Thymus (tissue), 11 donors: ENCODE measurements at regions not wholly inside any gene's neighbourhood (a gene's known extent, or its start where the extent isn't known, plus 50 kb on each side); places are given as distances from the start of the nearest gene placed in this dataset.

ENCODE experiments used
- DNase-seq, 9 donors: peaks; one replicate each; pipeline ENCODE4 v3.0.0-alpha.2; 2013; ENCODE audit warnings: low spot score in 9 of 9, low read depth in 6 of 9, missing footprints in 1 of 9
- H3K27ac ChIP-seq, 2 donors: one replicate each; pipeline ENCODE4 v1.5.1; 2013; ENCODE audit warnings: control low read depth in 1 of 2, low read depth in 1 of 2, low read length in 1 of 2, mild to moderate bottlenecking in 1 of 2, moderate library complexity in 1 of 2
- H3K27me3 ChIP-seq, 2 donors: one replicate each; pipeline ENCODE4 v1.5.1; 2013; ENCODE audit warnings: low read length in 1 of 2; ENCODE audit not compliant: control insufficient read depth in 2 of 2, insufficient read depth in 1 of 2
- H3K36me3 ChIP-seq, 2 donors: one replicate each; pipeline ENCODE4 v1.5.1; 2013; ENCODE audit warnings: low read length in 1 of 2, mild to moderate bottlenecking in 1 of 2, moderate library complexity in 1 of 2; ENCODE audit not compliant: control insufficient read depth in 2 of 2, insufficient read depth in 2 of 2
- H3K4me1 ChIP-seq, 2 donors: one replicate each; pipeline ENCODE4 v1.5.1; 2013; ENCODE audit warnings: low read length in 2 of 2; ENCODE audit not compliant: control insufficient read depth in 2 of 2, insufficient read depth in 2 of 2
- H3K4me3 ChIP-seq, 2 donors: one replicate each; pipeline ENCODE4 v1.5.1; 2013; ENCODE audit warnings: low read length in 2 of 2, control low read depth in 1 of 2, mild to moderate bottlenecking in 1 of 2
- H3K9me3 ChIP-seq, 2 donors: one replicate each; pipeline ENCODE4 v1.5.1; 2013; ENCODE audit warnings: low read length in 1 of 2, mild to moderate bottlenecking in 1 of 2; ENCODE audit not compliant: control insufficient read depth in 2 of 2, insufficient read depth in 1 of 2
- WGBS: extraction: QIAGEN DNeasy Blood & Tissue Kit; methylation state at CpG from one replicate; pipeline ENCODE4 v1.1.7; 2013; 5-methylcytosine and 5-hydroxymethylcytosine counted together
- donor health status: healthy.

- 95% methylated on average over 5 of the region's 5 CpGs for WGBS
- H3K36me3 ChIP-seq: no peaks in the 10 kb centered on the region
- no peaks in the 10 kb centered on the region for H3K27me3 ChIP-seq
- no peak for DNase-seq
- no peak overlapping the region for H3K27ac ChIP-seq
- H3K9me3 ChIP-seq: no peaks in the 10 kb centered on the region
- H3K4me3 ChIP-seq: no peak overlapping the region
- no peaks in the 10 kb centered on the region for H3K4me1 ChIP-seq
These were observed 168.8 kb upstream of the SMAD3 start for GRCh38 chr15:66896611-66897010.

GRCh38 chr15:66897416-66897815 lies 168.0 kb upstream of the SMAD3 start:
- WGBS: 91% methylated on average over 4 of the region's 4 CpGs
- no peaks in the 10 kb centered on the region for H3K36me3 ChIP-seq

DNA sequence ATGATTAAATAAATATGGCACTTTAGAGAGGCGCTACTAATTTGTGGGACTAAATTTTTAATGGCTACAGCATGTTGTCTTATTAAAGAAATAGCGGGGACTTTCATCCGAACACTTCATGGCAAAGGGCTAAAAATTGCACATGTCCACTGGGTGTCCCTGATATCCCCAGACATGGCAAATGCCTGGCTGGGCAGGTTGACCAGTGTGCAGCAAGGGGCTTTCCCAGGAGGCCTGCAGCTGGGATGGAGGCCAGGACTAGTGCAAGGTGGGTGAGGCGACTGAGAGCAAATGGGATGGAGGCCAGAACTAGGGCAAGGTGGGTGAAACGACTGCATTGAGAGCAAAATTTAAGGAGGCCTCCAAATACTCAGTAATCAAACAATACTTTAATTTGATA lies 167.4 kb upstream of the SMAD3 start:
- no peaks in the 10 kb centered on the region for H3K9me3 ChIP-seq
- no peak overlapping the region for H3K4me3 ChIP-seq
- H3K27ac ChIP-seq: no peak overlapping the region
- DNase-seq: no peak
- no peaks in the 10 kb centered on the region for H3K27me3 ChIP-seq
- H3K36me3 ChIP-seq: no peaks in the 10 kb centered on the region
- 96% methylated on average over 5 of the region's 5 CpGs for WGBS
- H3K4me1 ChIP-seq: no peaks in the 10 kb centered on the region

More at GRCh38 chr15:66897416-66897815, 168.0 kb upstream of the SMAD3 start:
- H3K4me3 ChIP-seq: no peak overlapping the region
- H3K27me3 ChIP-seq: no peaks in the 10 kb centered on the region
- H3K4me1 ChIP-seq: no peaks in the 10 kb centered on the region
- H3K27ac ChIP-seq: no peak overlapping the region
- no peak for DNase-seq
- H3K9me3 ChIP-seq: no peaks in the 10 kb centered on the region

DNA sequence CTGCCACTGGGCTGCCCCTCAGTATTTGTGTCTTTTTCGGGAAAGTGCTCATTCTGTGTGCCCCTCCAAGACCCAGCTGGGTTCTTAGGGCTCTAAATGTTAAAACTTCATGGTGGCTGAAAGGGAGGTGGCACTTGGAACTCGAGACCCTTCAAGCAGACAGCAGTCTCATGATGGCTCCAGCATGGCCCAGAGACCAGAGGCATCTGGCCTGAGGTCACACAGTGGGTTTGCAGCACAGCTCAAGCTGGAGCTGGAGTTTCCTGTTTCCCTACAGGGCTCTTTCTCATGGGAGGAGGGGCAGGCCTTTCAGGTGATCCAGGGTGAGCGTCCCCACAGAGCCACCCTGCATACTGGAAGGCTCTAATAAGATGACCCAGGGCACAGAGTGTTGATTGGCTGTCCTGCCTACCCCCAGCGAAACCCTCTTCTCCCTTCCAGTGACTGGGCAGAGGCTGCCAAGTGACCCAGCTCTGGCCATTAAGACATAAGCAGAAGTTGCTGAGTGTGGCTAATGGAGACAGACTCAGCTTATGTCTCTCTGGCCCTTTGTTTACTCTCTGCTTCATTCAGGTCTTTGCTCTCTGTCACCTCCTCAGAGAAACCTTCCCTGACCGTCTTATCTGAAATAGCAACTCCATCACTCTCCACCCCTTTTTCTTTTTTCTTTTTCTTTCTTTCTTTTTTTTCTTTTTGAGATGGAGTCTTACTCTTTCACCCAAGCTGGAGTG lies 166.6 kb upstream of the SMAD3 start:
- no peak overlapping the region for H3K4me3 ChIP-seq
- 94% methylated on average over 5 of the region's 5 CpGs for WGBS
- no peaks in the 10 kb centered on the region for H3K27me3 ChIP-seq
- no peak overlapping the region for H3K27ac ChIP-seq
- H3K9me3 ChIP-seq: no peaks in the 10 kb centered on the region
- DNase-seq: no peak
- H3K4me1 ChIP-seq: no peaks in the 10 kb centered on the region
- H3K36me3 ChIP-seq: no peaks in the 10 kb centered on the region

DNA sequence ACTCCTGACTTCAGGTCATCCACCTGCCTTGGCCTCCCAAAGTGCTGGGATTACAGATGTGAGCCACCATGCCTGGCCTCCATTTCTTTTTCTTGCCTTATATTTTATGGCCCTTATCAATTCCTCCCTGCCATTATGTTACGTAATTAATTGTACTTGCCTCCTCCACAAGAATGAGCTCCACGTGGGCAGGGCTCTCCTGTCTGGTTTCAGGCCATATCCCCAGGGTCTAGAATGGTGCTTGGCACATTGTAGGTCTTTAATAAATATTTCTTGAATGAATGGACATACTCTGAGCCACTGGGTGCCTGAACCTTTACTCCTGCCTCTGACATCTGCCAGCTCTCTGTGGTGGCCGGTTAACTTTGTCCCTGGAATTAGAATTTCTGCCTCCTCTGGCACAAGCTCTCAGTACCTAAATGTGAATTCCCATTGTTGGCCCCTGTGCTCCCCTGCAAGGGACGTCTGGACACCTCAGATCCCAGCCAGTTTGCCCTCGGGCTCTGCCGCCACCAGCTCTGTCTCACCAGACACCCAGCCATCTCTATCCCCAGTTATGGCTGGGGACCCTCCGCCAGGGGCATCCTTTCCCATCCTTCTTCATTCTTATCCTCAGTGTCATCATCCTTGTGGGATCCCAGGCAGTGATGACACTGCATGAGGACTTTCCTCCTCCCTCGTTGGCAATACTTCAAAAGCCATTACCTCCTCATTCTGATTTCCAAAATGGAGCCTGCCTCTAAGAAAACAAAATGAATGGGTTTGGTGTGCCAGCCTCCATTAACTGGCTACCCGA lies 165.6 kb upstream of the SMAD3 start:
- H3K9me3 ChIP-seq: no peaks in the 10 kb centered on the region
- no peaks in the 10 kb centered on the region for H3K36me3 ChIP-seq
- no peaks in the 10 kb centered on the region for H3K27me3 ChIP-seq
- no peaks in the 10 kb centered on the region for H3K4me1 ChIP-seq
- H3K27ac ChIP-seq: no peak overlapping the region
- H3K4me3 ChIP-seq: no peak overlapping the region
- 98% methylated on average over 9 of the region's 9 CpGs for WGBS
- DNase-seq: no peak

DNA sequence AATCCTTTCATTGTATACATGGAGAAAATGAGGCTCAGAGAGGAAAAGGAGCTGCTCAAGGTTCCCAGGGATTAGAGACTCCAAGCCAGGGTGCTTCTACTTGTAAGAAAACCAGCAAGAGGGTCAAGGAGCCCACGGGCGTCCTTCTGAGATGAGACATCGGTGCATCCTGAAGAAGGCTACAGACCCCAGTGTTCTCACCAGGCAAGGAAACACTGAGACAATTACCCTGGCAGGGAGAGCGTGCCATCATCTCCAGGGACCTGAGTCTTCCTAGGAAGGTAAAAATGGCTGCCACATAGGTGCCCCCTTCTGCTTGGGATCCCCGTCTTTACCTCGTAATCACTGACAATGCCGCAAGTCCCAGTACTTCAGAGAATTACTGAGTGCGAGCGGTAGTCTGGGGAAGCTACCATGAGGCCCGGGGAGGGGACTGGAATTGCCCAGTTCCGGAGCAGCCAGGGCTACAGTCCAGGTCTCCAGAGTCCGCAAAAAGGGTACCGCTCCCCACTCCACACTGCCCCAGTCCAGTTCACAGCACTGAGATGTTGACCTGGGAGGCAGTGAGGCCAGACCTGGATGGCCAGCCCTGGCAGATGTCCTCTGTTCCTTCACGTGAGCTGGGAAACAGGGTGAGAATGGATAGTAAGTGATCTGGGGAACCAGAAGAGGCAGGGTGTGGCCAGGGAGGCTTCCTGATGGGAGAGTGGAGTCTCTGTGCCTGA lies 164.7 kb upstream of the SMAD3 start:
- Histone ChIP-seq H3K4me3 (no peak overlapping the region), H3K4me1 (no peaks in the 10 kb centered on the region), H3K27me3 (no peaks in the 10 kb centered on the region), H3K27ac (no peak overlapping the region), H3K9me3 (peaks cover 0 to under 1% of the 10 kb centered on the region in 2 donors), H3K36me3 (no peaks in the 10 kb centered on the region)
- no peak for DNase-seq
- WGBS: 94% methylated on average over 14 of the region's 14 CpGs

GRCh38 chr15:66901336-66902100 lies 163.9 kb upstream of the SMAD3 start:
- no peak for DNase-seq
- no peaks in the 10 kb centered on the region for H3K27me3 ChIP-seq
- no peak overlapping the region for H3K4me3 ChIP-seq
- H3K4me1 ChIP-seq: no peaks in the 10 kb centered on the region
- WGBS: 97% methylated on average over 6 of the region's 6 CpGs
- H3K36me3 ChIP-seq: no peaks in the 10 kb centered on the region
- no peak overlapping the region for H3K27ac ChIP-seq
- H3K9me3 ChIP-seq: peaks cover 0 to 4% of the 10 kb centered on the region in 2 donors

DNA sequence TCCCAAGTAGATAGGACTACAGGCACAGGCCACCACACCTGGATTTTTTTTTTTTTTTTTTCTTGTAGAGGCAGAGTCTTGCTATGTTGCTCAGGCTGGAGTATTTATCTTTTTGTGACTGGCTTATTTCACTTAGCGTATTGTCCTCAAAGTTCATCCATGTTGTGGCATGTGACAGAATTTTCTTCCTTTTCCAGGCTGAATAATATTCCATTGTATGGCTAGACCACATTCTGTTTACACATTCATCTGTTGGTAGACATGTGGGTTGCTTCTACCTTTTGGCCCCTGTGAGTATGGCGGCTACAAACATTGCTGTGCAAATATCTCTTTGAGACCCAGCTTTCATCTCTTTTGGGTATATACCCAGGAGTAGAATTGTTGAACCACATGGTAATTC lies 160.2 kb upstream of the SMAD3 start:
- no peak for DNase-seq
- H3K4me1 ChIP-seq: no peaks in the 10 kb centered on the region
- H3K4me3 ChIP-seq: no peak overlapping the region
- no peaks in the 10 kb centered on the region for H3K27me3 ChIP-seq
- H3K9me3 ChIP-seq: peaks cover 0 to 4% of the 10 kb centered on the region in 2 donors
- WGBS: 99% methylated on average over 2 of the region's 2 CpGs
- no peak overlapping the region for H3K27ac ChIP-seq
- H3K36me3 ChIP-seq: no peaks in the 10 kb centered on the region
